MM.1S (cell line): ENCODE measurements at regions not wholly inside any gene's neighbourhood (a gene's known extent, or its start where the extent isn't known, plus 50 kb on each side); places are given as distances from the start of the nearest gene placed in this dataset.

Experiments used
- DNase-seq: peaks from one replicate; pipeline ENCODE4 v3.0.0-alpha.2; 2015
- H2AFZ ChIP-seq: fragments of 300-600 bp; sonication (generic); 2 replicates; pipeline ENCODE4 v1.6.0; 2016; ENCODE audit warnings: antibody characterized with exemption, low read length
- H3F3A ChIP-seq: fragments of 300-600 bp; sonication (generic); 2 replicates; pipeline ENCODE4 v1.6.1; 2016; ENCODE audit warnings: mild to moderate bottlenecking, antibody characterized with exemption, low read length, moderate library complexity, mixed read lengths; ENCODE audit not compliant: insufficient read depth
- H3K27ac ChIP-seq: fragments of 300-600 bp; sonication (generic); 2 replicates; pipeline ENCODE4 v1.5.1; 2016; ENCODE audit warnings: mild to moderate bottlenecking, low read length
- H3K27me3 ChIP-seq: fragments of 300-600 bp; sonication (generic); replicated peaks from 2 replicates; pipeline ENCODE4 v1.6.0; 2016; ENCODE audit warnings: low read length; ENCODE audit not compliant: insufficient read depth
- H3K36me3 ChIP-seq: fragments of 300-600 bp; sonication (generic); replicated peaks from 2 replicates; pipeline ENCODE4 v1.6.1; 2016; ENCODE audit warnings: mild to moderate bottlenecking, low read length, mixed read lengths; ENCODE audit not compliant: insufficient read depth
- H3K4me1 ChIP-seq: fragments of 300-600 bp; sonication (generic); 2 replicates; pipeline ENCODE4 v1.6.1; 2016; ENCODE audit warnings: low read length, mixed read lengths
- H3K4me2 ChIP-seq: fragments of 300-600 bp; sonication (generic); 2 replicates; pipeline ENCODE4 v1.6.0; 2016; ENCODE audit warnings: low read depth, low read length
- H3K4me3 ChIP-seq: fragments of 300-600 bp; sonication (generic); 2 replicates; pipeline ENCODE4 v1.5.1; 2016; ENCODE audit warnings: low read length, mixed read lengths
- H3K79me2 ChIP-seq: fragments of 300-600 bp; sonication (generic); 2 replicates; pipeline ENCODE4 v1.6.1; 2016; ENCODE audit warnings: mixed run types, low read length, mixed read lengths
- H3K9ac ChIP-seq: fragments of 300-600 bp; sonication (generic); 2 replicates; pipeline ENCODE4 v1.6.1; 2016; ENCODE audit warnings: low read length, mixed read lengths
- H3K9me2 ChIP-seq: fragments of 300-600 bp; sonication (generic); replicated peaks from 2 replicates; pipeline ENCODE4 v1.6.1; 2016; ENCODE audit warnings: mild to moderate bottlenecking, low read length, mixed read lengths; ENCODE audit not compliant: insufficient read depth
- H3K9me3 ChIP-seq: fragments of 300-600 bp; sonication (generic); replicated peaks from 2 replicates; pipeline ENCODE4 v1.6.1; 2016; ENCODE audit warnings: mild to moderate bottlenecking, low read length, mixed read lengths; ENCODE audit not compliant: insufficient read depth
- H4K20me1 ChIP-seq: fragments of 300-600 bp; sonication (generic); 2 replicates; pipeline ENCODE4 v1.6.1; 2016; ENCODE audit warnings: mild to moderate bottlenecking, low read length, moderate library complexity, mixed read lengths; ENCODE audit not compliant: insufficient read depth
- EZH2 ChIP-seq: fragments of 300-600 bp; sonication (generic); optimal IDR thresholded peaks from 2 replicates; pipeline ENCODE3; 2017; ENCODE audit warnings: low read depth, mild to moderate bottlenecking, antibody characterized with exemption, low read length, mixed read lengths
- EZH2phosphoT487 ChIP-seq: fragments of 300-600 bp; sonication (generic); IDR thresholded peaks from 2 replicates; pipeline ENCODE4 v1.6.1; 2018; ENCODE audit warnings: antibody characterized with exemption, low read length
- TF ChIP-seq, protein P1 (sequence below): fragments of 300-600 bp; sonication (generic); IDR thresholded peaks from 2 replicates; pipeline ENCODE4 v1.5.1; 2016; ENCODE audit warnings: antibody characterized with exemption, low read length, mixed read lengths

DNA sequence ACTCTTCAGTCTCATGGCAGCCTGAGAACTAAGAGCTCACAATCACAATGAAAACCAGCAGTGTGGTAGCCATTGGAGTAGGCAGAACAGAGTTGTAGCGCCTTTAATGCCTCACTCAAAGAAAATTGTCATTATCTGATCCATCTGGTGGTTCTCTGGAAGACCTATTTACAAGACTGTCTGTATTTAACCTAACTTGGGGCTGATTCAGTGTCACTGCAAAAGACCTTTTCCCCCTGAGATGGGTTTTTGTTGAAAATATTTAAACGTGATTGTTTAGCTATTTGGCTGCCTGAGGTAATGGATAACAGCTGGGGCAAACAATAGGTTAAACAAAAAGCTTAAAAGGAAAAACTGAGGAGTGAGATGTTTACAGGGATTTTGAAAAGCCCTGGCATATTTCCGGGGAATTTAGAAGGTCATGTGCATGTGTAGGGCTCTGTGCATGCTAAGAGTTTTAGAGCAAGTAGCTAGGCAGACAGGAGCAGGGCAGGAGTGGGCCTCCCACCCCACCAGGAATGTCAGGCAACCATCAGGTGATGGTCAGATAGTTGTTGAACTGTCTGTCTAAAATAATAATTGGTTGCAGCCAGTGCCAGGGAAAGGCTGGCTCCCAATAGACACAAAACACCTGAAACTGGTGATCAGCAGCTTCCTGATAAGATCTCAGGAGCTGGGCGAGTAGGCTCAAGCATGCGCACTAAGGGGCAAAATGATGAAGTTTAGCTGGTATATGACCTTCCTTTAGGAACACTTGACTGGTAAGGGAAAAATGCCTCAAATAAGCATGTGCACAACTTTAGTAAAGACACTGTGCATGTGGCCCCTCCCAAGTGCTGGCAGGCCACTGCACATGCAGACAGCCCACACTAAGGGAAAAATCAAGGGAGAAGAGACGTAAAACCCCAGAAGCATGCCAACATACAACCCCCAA lies 70.8 kb upstream of the AKIRIN2 start:
- no peaks in the 10 kb centered on the region for H3K4me1 ChIP-seq
- no peaks in the 10 kb centered on the region for H4K20me1 ChIP-seq
- no peak overlapping the region for H3K4me3 ChIP-seq
- H3K9me3 ChIP-seq = no peaks in the 10 kb centered on the region
- no peak for DNase-seq
- H3F3A ChIP-seq = no peaks in the 10 kb centered on the region
- H3K9ac ChIP-seq = no peak overlapping the region
- no peaks in the 10 kb centered on the region for H3K27me3 ChIP-seq
- H2AFZ ChIP-seq = no peak overlapping the region
- H3K27ac ChIP-seq = no peak overlapping the region
- no peaks in the 10 kb centered on the region for H3K36me3 ChIP-seq
- no peaks in the 10 kb centered on the region for H3K9me2 ChIP-seq
- H3K79me2 ChIP-seq = no peaks in the 10 kb centered on the region
- H3K4me2 ChIP-seq = no peak overlapping the region
- TF ChIP-seq, protein P1, sequence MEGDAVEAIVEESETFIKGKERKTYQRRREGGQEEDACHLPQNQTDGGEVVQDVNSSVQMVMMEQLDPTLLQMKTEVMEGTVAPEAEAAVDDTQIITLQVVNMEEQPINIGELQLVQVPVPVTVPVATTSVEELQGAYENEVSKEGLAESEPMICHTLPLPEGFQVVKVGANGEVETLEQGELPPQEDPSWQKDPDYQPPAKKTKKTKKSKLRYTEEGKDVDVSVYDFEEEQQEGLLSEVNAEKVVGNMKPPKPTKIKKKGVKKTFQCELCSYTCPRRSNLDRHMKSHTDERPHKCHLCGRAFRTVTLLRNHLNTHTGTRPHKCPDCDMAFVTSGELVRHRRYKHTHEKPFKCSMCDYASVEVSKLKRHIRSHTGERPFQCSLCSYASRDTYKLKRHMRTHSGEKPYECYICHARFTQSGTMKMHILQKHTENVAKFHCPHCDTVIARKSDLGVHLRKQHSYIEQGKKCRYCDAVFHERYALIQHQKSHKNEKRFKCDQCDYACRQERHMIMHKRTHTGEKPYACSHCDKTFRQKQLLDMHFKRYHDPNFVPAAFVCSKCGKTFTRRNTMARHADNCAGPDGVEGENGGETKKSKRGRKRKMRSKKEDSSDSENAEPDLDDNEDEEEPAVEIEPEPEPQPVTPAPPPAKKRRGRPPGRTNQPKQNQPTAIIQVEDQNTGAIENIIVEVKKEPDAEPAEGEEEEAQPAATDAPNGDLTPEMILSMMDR = no peak
- TF ChIP-seq EZH2phosphoT487 = no peak
- no peak for TF ChIP-seq EZH2

DNA sequence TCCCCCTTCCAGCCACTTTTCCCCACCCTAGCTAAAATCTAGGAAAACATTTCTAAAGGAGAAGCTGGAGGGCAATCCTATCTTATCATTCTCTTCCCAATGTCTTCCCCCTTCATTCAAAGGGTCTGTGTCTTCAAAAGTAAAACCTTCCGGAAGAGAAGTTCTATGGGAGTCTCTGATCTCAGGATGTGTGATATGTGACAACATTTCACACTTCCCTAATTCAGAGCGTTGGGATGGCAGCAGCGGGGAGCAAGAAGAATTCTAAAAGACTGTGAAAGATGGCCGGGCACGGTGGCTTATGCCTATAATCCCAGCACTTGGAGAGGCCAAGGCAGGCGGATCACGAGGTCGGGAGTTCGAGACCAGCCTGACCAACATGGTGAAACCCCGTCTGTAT lies 65.4 kb upstream of the AKIRIN2 start:
- H3K9me3 ChIP-seq = no peaks in the 10 kb centered on the region
- no peaks in the 10 kb centered on the region for H3K36me3 ChIP-seq
- no peak for DNase-seq
- H3K27ac ChIP-seq = no peak overlapping the region
- H4K20me1 ChIP-seq = no peaks in the 10 kb centered on the region
- H3F3A ChIP-seq = no peaks in the 10 kb centered on the region
- no peaks in the 10 kb centered on the region for H3K27me3 ChIP-seq
- 0 out of 2 replicates have a peak, but pooled peaks cover 4% of the 10 kb centered on the region for H3K4me1 ChIP-seq
- no peak overlapping the region for H3K9ac ChIP-seq
- H3K79me2 ChIP-seq = no peaks in the 10 kb centered on the region
- no peak overlapping the region for H3K4me3 ChIP-seq
- TF ChIP-seq EZH2 (no peak), EZH2phosphoT487 (no peak)
- TF ChIP-seq, protein P1 = no peak
- no peak overlapping the region for H3K4me2 ChIP-seq
- H3K9me2 ChIP-seq = no peaks in the 10 kb centered on the region
- no peak overlapping the region for H2AFZ ChIP-seq

DNA sequence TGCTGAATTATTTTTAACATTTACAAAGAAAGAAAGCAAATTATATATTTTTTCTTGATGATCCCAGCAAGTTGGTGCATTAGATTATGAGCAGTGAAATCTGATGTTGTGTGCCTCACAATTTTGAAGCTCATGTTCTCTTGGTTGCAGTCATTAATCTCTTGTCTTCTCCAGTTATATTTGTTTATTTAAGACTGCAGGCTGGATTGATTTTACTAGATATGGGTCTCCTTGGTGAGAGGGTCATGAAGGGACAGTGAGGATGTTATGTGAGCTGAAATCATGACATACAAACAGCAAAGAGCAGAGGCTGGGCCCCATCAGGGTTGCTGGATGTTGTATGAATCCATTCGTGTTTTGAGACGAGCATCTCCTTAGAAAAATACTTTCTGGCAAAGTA lies 64.2 kb upstream of the AKIRIN2 start:
- Histone ChIP-seq H4K20me1 (no peaks in the 10 kb centered on the region), H3K27ac (no peak overlapping the region), H3K4me1 (0 out of 2 replicates have a peak, but pooled peaks cover 4% of the 10 kb centered on the region), H3K79me2 (no peaks in the 10 kb centered on the region), H3K9me2 (no peaks in the 10 kb centered on the region), H3K9ac (no peak overlapping the region), H3F3A (no peaks in the 10 kb centered on the region), H3K4me2 (no peak overlapping the region), H2AFZ (no peak overlapping the region), H3K4me3 (no peak overlapping the region), H3K9me3 (no peaks in the 10 kb centered on the region), H3K27me3 (no peaks in the 10 kb centered on the region), H3K36me3 (no peaks in the 10 kb centered on the region)
- no peak for TF ChIP-seq EZH2phosphoT487
- TF ChIP-seq, protein P1 = no peak
- no peak for TF ChIP-seq EZH2
- DNase-seq = no peak
